Common myeloid progenitor, CD34-positive (primary cell): ENCODE measurements at regions not wholly inside any gene's neighbourhood (a gene's known extent, or its start where the extent isn't known, plus 50 kb on each side); places are given as distances from the start of the nearest gene placed in this dataset.
A peak's percentile ranks its signal among the peaks of the same experiment; 100 is the strongest.

Source experiments
- CTCF ChIA-PET: fragments of 350-600 bp; sonication (Branson Sonifier 250); formaldehyde crosslinking; loops from one replicate; lab custom pipeline; 2021; ENCODE audit warnings: antibody characterized with exemption; lab: Charles Lee
- POLR2A ChIA-PET: fragments of 350-600 bp; sonication (Branson Sonifier 250); formaldehyde crosslinking; loops from one replicate; lab custom pipeline; 2021; ENCODE audit warnings: antibody characterized with exemption; lab: Charles Lee
- DNase-seq, 3 donors: peaks; one replicate each; pipeline versions ENCODE4 v3.0.0 to v3.0.0-alpha.2; 2013
- H3K27ac ChIP-seq, 2 experiments: 1 replicate in 1 of 2; 2 replicates in 1 of 2; pipeline ENCODE4 v1.7.0; 2013; ENCODE audit warnings: inconsistent platforms in 2 of 2, low read length in 2 of 2, mild to moderate bottlenecking in 2 of 2, low read depth in 1 of 2, moderate library complexity in 1 of 2; ENCODE audit not compliant: severe bottlenecking in 2 of 2, insufficient read depth in 1 of 2, poor library complexity in 1 of 2
- H3K27me3 ChIP-seq, 5 experiments: replicated peaks in 2 of 5; 1 replicate in 3 of 5; 2 replicates in 2 of 5; pipeline versions ENCODE4 v1.6.1 to v1.7.0; 2013; ENCODE audit warnings: low read length in 4 of 5, mild to moderate bottlenecking in 2 of 5, moderate library complexity in 2 of 5, inconsistent platforms in 1 of 5; ENCODE audit not compliant: insufficient read depth in 5 of 5, control insufficient read depth in 4 of 5
- H3K36me3 ChIP-seq, 4 experiments: 1 replicate in 2 of 4; 2 replicates in 2 of 4; pipeline versions ENCODE4 v1.6.1 to v1.7.0; 2013; ENCODE audit warnings: low read length in 3 of 4, control low read depth in 1 of 4, mild to moderate bottlenecking in 1 of 4; ENCODE audit not compliant: control insufficient read depth in 4 of 4, insufficient read depth in 4 of 4
- H3K4me1 ChIP-seq, 4 experiments: 1 replicate in 3 of 4; 2 replicates in 1 of 4; pipeline versions ENCODE4 v1.6.1 to v1.7.1; 2013; ENCODE audit warnings: low read length in 3 of 4, mild to moderate bottlenecking in 3 of 4, control low read depth in 1 of 4, inconsistent platforms in 1 of 4, moderate library complexity in 1 of 4; ENCODE audit not compliant: control insufficient read depth in 4 of 4, insufficient read depth in 4 of 4; ENCODE audit errors: control extremely low read depth in 1 of 4
- H3K4me3 ChIP-seq, 7 experiments: 1 replicate in 4 of 7; 2 replicates in 3 of 7; pipeline versions ENCODE4 v1.5.1 to v1.7.0; 2013; ENCODE audit warnings: mild to moderate bottlenecking in 7 of 7, low read length in 6 of 7, moderate library complexity in 6 of 7, inconsistent platforms in 2 of 7, low read depth in 2 of 7, control low read depth in 1 of 7; ENCODE audit not compliant: insufficient read depth in 4 of 7, control insufficient read depth in 1 of 7; ENCODE audit errors: extremely low read depth in 1 of 7
- H3K9me3 ChIP-seq, 5 experiments: 1 replicate in 4 of 5; 2 replicates in 1 of 5; pipeline versions ENCODE4 v1.6.1 to v1.7.1; 2013; ENCODE audit warnings: low read length in 4 of 5, mild to moderate bottlenecking in 2 of 5, inconsistent platforms in 1 of 5, low read depth in 1 of 5, moderate library complexity in 1 of 5; ENCODE audit not compliant: control insufficient read depth in 4 of 5, insufficient read depth in 2 of 5; ENCODE audit errors: control extremely low read depth in 1 of 5
- WGBS: methylation state at CpG from one replicate; pipeline ENCODE4 v1.1.5; 2013; ENCODE audit not compliant: insufficient coverage; 5-methylcytosine and 5-hydroxymethylcytosine counted together

DNA sequence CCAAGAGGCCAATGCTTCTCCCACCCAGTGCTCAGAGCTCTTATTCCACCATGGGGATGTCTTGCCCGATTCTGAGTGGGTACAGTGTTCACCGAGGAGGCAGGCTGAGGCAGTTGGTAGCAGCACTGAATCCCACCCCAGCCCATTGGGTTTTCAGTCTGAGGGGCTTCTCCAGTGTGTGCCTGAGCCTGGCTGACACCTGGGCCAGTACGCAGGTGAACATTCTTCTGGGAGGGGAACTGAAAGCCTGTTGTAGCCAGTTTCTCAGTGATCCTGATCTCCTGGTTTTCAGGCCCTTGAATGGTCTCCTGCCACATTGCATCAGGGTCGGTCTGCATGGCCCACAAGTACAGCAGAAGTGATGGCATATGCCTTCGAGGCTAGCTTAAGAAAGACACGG is 98.2 kb downstream of the TMEM17 start:
- peaks cover 0 to 50% (median 27%) of the 10 kb centered on the region in 4 experiments for H3K4me1 ChIP-seq
- WGBS: 97% methylated on average over 4 of the region's 6 CpGs
- POLR2A ChIA-PET: no interaction called here
- no peak for DNase-seq
- H3K9me3 ChIP-seq: no peaks in the 10 kb centered on the region
- no peaks in the 10 kb centered on the region for H3K36me3 ChIP-seq
- CTCF ChIA-PET: interaction anchor here (0.6 to 5.8 kb wide), 5 partner anchors 72 to 413 kb away, joined by 3 to 70 read pairs (median 3); no protein-coding TSS in a partner anchor
- H3K27ac ChIP-seq: no peak overlapping the region
- no peaks in the 10 kb centered on the region for H3K27me3 ChIP-seq
- H3K4me3 ChIP-seq: no peak overlapping the region

GRCh38 chr2:62407401-62407800 is 98.6 kb downstream of the TMEM17 start:
- Histone ChIP-seq H3K9me3 (no peaks in the 10 kb centered on the region), H3K27ac (no peak overlapping the region)
- CTCF ChIA-PET: interaction anchor here (0.6 to 5.8 kb wide), 4 partner anchors 346 to 422 kb away, joined by 3 to 70 read pairs (median 4); no protein-coding TSS in a partner anchor

DNA sequence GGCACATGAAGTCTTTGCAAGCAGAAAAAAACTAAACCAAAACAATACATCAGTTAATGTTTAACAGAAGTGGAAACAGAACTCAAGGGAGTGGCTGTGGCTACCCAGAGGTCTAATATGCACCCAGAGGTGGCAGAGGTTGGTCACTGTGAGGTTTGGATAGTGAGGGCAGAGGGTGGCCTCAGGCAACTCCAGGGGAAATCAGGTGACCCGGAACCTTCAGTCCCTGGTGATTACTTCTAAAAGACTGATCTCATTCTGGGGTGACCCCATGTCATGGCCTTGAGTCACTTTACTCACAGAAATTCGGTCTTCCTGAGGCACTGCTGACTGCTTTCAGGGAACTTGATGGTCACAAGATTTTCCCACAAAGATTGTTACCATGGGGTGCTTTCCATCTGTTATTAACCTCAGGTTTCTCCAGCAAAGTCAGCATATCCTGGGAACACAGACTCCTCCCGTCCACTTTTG is 99.4 kb downstream of the TMEM17 start:
- H3K36me3 ChIP-seq: no peaks in the 10 kb centered on the region
- no peaks in the 10 kb centered on the region for H3K9me3 ChIP-seq
- DNase-seq: no peak
- H3K4me1 ChIP-seq: peaks cover 0 to 45% (median 23%) of the 10 kb centered on the region in 4 experiments
- ChIA-PET CTCF (interaction anchor here (1.0 to 5.8 kb wide), 3 partner anchors 407 to 422 kb away, joined by 3 to 70 read pairs (median 4); no protein-coding TSS in a partner anchor), POLR2A (no interaction called here)
- H3K27ac ChIP-seq: no peak overlapping the region
- no peak overlapping the region for H3K4me3 ChIP-seq
- no peaks in the 10 kb centered on the region for H3K27me3 ChIP-seq
- WGBS: 94% methylated on average over 3 of the region's 3 CpGs

More at GRCh38 chr2:62407401-62407800, 98.6 kb downstream of the TMEM17 start:
- Histone ChIP-seq H3K36me3 (no peaks in the 10 kb centered on the region), H3K27me3 (no peaks in the 10 kb centered on the region), H3K4me1 (peaks cover 0 to 50% (median 27%) of the 10 kb centered on the region in 4 experiments), H3K4me3 (no peak overlapping the region)
- WGBS: 98% methylated on average over 5 of the region's 7 CpGs
- POLR2A ChIA-PET: no interaction called here
- DNase-seq: no peak

- Histone ChIP-seq H3K9me3 (no peaks in the 10 kb centered on the region), H3K27me3 (no peaks in the 10 kb centered on the region), H3K27ac (no peak overlapping the region), H3K4me1 (peaks cover 0 to 28% (median 10%) of the 10 kb centered on the region in 4 experiments), H3K4me3 (no peak overlapping the region), H3K36me3 (no peaks in the 10 kb centered on the region)
- WGBS: 50% methylated on average over 4 of the region's 5 CpGs
- CTCF ChIA-PET: interaction anchor here (1.3 kb wide), 1 partner anchor 96 kb away, joined by 3 read pairs; no protein-coding TSS in a partner anchor
- DNase-seq: peak in 1 of 3 donors; percentile 37
- POLR2A ChIA-PET: no interaction called here
These were observed 101.1 kb downstream of the TMEM17 start for GRCh38 chr2:62404913-62405312.

- DNase-seq: no peak
- H3K36me3 ChIP-seq: no peaks in the 10 kb centered on the region
- peaks cover 3 to 31% (median 15%) of the 10 kb centered on the region in 4 experiments for H3K4me1 ChIP-seq
- H3K4me3 ChIP-seq: no peak overlapping the region
- H3K27me3 ChIP-seq: no peaks in the 10 kb centered on the region
- H3K9me3 ChIP-seq: no peaks in the 10 kb centered on the region
- WGBS: 100% methylated on average over 2 of the region's 3 CpGs
- POLR2A ChIA-PET: no interaction called here
- H3K27ac ChIP-seq: no peak overlapping the region
- CTCF ChIA-PET: interaction anchor here (1.1 to 2.8 kb wide), 6 partner anchors 9 to 492 kb away, joined by 3 to 13 read pairs (median 4); no protein-coding TSS in a partner anchor
These were observed 103.8 kb downstream of the TMEM17 start for GRCh38 chr2:62402156-62402555.

- Histone ChIP-seq H3K9me3 (no peaks in the 10 kb centered on the region), H3K4me1 (peaks cover 3 to 17% (median 12%) of the 10 kb centered on the region in 4 experiments), H3K27ac (no peak overlapping the region), H3K27me3 (no peaks in the 10 kb centered on the region), H3K4me3 (peak overlapping the region in 2 of 7 experiments; percentile 37 to 49), H3K36me3 (peaks cover 0 to 1% (median 0%) of the 10 kb centered on the region in 4 experiments)
- DNase-seq: peak in 2 of 3 donors; percentile 53 to 70
- POLR2A ChIA-PET: no interaction called here
- no CpG with 5 or more reads among the region's 3 CpGs for WGBS
- CTCF ChIA-PET: interaction anchor here (0.6 to 1.2 kb wide), 7 partner anchors 12 to 409 kb away, joined by 3 to 6 read pairs (median 3); no protein-coding TSS in a partner anchor
These were observed 107.6 kb downstream of the TMEM17 start for GRCh38 chr2:62398356-62398755.

GRCh38 chr2:62396880-62397279 is 109.1 kb downstream of the TMEM17 start:
- Histone ChIP-seq H3K27me3 (no peaks in the 10 kb centered on the region), H3K36me3 (peaks cover 0 to 5% (median 0%) of the 10 kb centered on the region in 4 experiments), H3K4me3 (no peak overlapping the region), H3K4me1 (peaks cover 3 to 17% (median 12%) of the 10 kb centered on the region in 4 experiments), H3K27ac (no peak overlapping the region), H3K9me3 (no peaks in the 10 kb centered on the region)
- 50% methylated on average over 2 of the region's 2 CpGs for WGBS
- ChIA-PET CTCF (interaction anchor here (1.1 kb wide), 1 partner anchor 32 kb away, joined by 6 read pairs; no protein-coding TSS in a partner anchor), POLR2A (no interaction called here)
- DNase-seq: no peak
